ENCODE measurements at regions not wholly inside any gene's neighbourhood (a gene's known extent, or its start where the extent isn't known, plus 50 kb on each side); places are given as distances from the start of the nearest gene placed in this dataset.
"Not testable (repeated sequence)": the region's sequence is repeated elsewhere in the genome, so short reads cannot be mapped to it uniquely, and the experiment has no call there.

DNA sequence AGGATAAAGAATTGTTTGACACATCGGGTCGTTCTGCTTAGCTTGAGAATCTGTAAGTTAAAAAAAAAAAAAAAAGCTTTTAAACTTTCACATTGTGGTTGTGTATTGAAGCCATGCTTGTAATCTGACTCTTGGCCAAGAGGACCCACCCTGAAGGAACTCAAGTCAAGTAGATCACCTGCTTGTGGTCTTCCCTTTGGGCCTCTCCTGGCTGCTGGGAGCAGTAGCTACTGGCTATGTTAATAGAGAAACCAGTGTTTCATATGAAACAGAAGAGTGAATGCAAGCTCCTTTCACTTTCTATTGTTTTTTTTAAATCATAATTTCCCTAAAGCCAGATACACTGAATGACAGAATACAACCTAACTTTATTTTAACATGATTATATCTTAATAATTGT lies 402.4 kb upstream of the NDST4 start:
- Histone ChIP-seq H3K27me3 (no peaks in the 10 kb centered on the region), H3K9me3 (no peaks in the 10 kb centered on the region), H3K4me1 (no peaks in the 10 kb centered on the region), H3K27ac (no peak overlapping the region), H3K36me3 (no peaks in the 10 kb centered on the region), H3K4me3 (no peak overlapping the region)
- TF ChIP-seq, protein P1, sequence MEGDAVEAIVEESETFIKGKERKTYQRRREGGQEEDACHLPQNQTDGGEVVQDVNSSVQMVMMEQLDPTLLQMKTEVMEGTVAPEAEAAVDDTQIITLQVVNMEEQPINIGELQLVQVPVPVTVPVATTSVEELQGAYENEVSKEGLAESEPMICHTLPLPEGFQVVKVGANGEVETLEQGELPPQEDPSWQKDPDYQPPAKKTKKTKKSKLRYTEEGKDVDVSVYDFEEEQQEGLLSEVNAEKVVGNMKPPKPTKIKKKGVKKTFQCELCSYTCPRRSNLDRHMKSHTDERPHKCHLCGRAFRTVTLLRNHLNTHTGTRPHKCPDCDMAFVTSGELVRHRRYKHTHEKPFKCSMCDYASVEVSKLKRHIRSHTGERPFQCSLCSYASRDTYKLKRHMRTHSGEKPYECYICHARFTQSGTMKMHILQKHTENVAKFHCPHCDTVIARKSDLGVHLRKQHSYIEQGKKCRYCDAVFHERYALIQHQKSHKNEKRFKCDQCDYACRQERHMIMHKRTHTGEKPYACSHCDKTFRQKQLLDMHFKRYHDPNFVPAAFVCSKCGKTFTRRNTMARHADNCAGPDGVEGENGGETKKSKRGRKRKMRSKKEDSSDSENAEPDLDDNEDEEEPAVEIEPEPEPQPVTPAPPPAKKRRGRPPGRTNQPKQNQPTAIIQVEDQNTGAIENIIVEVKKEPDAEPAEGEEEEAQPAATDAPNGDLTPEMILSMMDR (IDR thresholded peaks at IDR 0.05), result no peak
- intact Hi-C loops (cut with DNase I), result no loop called here
- DNase-seq, result no peak
- no peak for ATAC-seq

DNA sequence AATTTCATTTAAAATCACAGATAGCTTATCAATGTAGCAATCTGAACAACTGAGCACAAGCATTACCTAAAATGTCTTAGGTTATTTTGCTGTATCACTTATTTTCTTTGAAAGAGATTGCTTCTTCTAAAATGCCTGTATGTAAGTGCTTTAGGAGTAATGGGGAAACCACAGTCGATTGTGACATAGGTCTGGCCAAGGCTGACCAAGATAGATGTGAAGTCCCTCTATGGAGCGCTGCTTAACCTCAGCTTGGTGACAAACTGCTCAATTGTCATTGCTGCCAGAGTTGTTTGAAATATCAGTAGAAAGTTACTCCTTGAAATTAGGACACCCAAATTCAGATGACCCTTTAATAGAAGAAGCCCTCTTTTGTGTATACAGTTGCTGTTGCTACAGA lies 401.9 kb upstream of the NDST4 start:
- DNase-seq (no peak), ATAC-seq (no peak)
- H3K4me1 ChIP-seq, result no peaks in the 10 kb centered on the region
- no peaks in the 10 kb centered on the region for H3K9me3 ChIP-seq
- intact Hi-C loops (cut with DNase I), result no loop called here
- no peaks in the 10 kb centered on the region for H3K36me3 ChIP-seq
- H3K4me3 ChIP-seq, result no peak overlapping the region
- H3K27me3 ChIP-seq, result no peaks in the 10 kb centered on the region
- TF ChIP-seq, protein P1 (IDR thresholded peaks at IDR 0.05), result no peak
- H3K27ac ChIP-seq, result no peak overlapping the region

DNA sequence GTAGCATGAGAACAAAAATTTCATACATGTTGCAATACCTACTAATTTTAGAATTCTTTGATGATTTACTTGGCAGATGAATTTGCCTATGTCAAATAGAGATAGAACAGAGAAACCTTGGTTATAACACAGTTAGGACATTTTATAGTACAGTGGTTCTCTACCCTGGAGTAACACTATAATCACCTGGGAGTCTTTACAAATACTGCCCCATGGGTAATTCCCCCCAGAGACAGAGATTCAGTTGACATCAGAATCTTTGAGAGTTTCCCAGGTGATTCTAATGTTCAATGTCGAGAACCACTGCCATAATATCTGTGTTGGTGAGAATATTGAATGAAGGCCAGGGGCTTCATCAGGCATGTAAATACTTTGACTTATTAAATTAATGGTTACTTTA lies 401.3 kb upstream of the NDST4 start:
- Histone ChIP-seq H3K9me3 (no peaks in the 10 kb centered on the region), H3K4me3 (no peak overlapping the region), H3K36me3 (no peaks in the 10 kb centered on the region), H3K4me1 (no peaks in the 10 kb centered on the region), H3K27ac (no peak overlapping the region), H3K27me3 (no peaks in the 10 kb centered on the region)
- TF ChIP-seq, protein P1 (IDR thresholded peaks at IDR 0.05), result no peak
- no peak for ATAC-seq
- no peak for DNase-seq
- intact Hi-C loops (cut with DNase I), result no loop called here

DNA sequence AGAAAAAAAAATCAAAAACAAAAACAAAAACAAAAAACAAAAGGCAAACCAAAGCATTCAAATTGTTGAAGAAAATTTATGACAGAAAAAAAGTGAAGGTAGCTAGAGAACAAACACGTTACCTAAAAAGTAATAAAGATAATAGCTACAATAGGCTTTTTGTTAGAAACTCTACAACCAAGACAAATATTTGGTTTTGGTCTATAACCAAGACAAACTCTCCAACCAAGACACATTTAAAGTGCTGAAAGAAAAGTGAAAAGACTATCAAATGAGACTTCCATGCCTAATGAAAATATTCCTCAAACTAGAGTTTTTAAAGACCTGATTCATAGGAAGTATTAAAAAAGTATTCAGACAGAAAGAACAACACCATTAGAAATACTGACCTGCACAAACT lies 391.9 kb upstream of the NDST4 start:
- H3K27ac ChIP-seq, result no peak overlapping the region
- DNase-seq (no peak), ATAC-seq (no peak)
- H3K9me3 ChIP-seq, result no peaks in the 10 kb centered on the region
- intact Hi-C loops (cut with DNase I), result no loop called here
- no peaks in the 10 kb centered on the region for H3K4me1 ChIP-seq
- no peaks in the 10 kb centered on the region for H3K36me3 ChIP-seq
- H3K27me3 ChIP-seq, result no peaks in the 10 kb centered on the region
- no peak overlapping the region for H3K4me3 ChIP-seq
- TF ChIP-seq, protein P1 (IDR thresholded peaks at IDR 0.05), result no peak

DNA sequence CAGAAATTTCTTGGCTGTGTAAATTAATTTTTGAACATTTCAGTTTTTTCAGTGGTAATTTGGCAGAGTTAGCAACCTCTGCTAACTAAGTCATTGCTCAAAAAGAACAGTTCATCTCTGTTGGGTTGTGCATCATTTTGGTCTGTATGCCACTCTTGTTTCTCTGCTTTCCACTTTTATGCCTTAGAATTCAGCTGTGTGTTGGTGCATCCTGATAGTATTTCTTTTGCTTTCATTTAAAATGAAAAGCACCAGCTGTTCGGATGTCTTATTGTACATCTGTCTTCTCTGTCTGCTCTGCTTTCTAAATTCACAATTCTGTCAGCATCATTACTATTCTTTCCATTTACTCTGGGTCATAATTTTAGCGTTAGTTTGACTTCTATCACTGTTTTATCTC lies 388.2 kb upstream of the NDST4 start:
- no peaks in the 10 kb centered on the region for H3K9me3 ChIP-seq
- intact Hi-C loops (cut with DNase I), result no loop called here
- no peak overlapping the region for H3K27ac ChIP-seq
- no peaks in the 10 kb centered on the region for H3K27me3 ChIP-seq
- no peak overlapping the region for H3K4me3 ChIP-seq
- no peaks in the 10 kb centered on the region for H3K36me3 ChIP-seq
- DNase-seq (no peak), ATAC-seq (no peak)
- H3K4me1 ChIP-seq, result no peaks in the 10 kb centered on the region
- TF ChIP-seq, protein P1 (IDR thresholded peaks at IDR 0.05), result no peak

DNA sequence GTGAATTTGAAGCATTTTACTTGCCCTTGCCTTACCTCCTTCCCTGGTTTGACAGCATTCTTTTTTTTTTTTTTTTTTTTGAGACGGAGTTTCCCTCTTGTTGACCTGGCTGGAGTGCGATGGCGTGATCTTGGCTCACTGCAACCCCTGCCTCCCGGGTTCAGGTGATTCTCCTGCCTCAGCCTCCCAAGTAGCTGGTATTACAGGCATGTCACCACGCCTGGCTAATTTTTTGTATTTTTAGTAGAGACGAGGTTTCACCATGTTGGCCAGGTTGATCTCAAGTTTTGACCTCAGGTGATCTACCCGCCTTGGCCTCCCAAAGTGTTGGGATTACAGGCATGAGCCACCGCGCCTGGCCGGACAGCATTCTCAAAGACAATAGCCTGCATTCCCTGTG lies 380.4 kb upstream of the NDST4 start:
- H3K9me3 ChIP-seq; ATAC-seq; H3K4me1 ChIP-seq; H3K36me3 ChIP-seq; H3K27ac ChIP-seq; intact Hi-C loops (cut with DNase I); H3K4me3 ChIP-seq; H3K27me3 ChIP-seq: not testable (repeated sequence)
- DNase-seq, result peak in 1 of 4 donors; percentile 29

Measured in left lung (tissue), 4 donors.